Tibial nerve (tissue), 3 donors: ENCODE measurements at regions not wholly inside any gene's neighbourhood (a gene's known extent, or its start where the extent isn't known, plus 50 kb on each side); places are given as distances from the start of the nearest gene placed in this dataset.

Experiments used
- CTCF ChIP-seq, 5 experiments: fragments of 200-600 bp in 3 of 5; fragments of 450-650 bp in 2 of 5; sonication (generic) in 3 of 5; IDR thresholded peaks; one replicate each; pipeline ENCODE4 v1.5.1; 2016 to 2019; ENCODE audit warnings: antibody characterized with exemption in 5 of 5, mild to moderate bottlenecking in 3 of 5, moderate library complexity in 2 of 5
- POLR2A ChIP-seq, 2 donors: fragments of 450-650 bp; IDR thresholded peaks; one replicate each; pipeline ENCODE4 v1.6.1; 2017; ENCODE audit warnings: antibody characterized with exemption in 2 of 2, mild to moderate bottlenecking in 2 of 2, moderate library complexity in 2 of 2

- TF ChIP-seq CTCF (IDR thresholded peaks at IDR 0.05) (no peak), POLR2A (IDR thresholded peaks at IDR 0.05) (no peak)
Measured at GRCh38 chr2:15714002-15714401, 122.3 kb downstream of the DDX1 start.
